22Rv1 (cell line): ENCODE measurements at regions not wholly inside any gene's neighbourhood (a gene's known extent, or its start where the extent isn't known, plus 50 kb on each side); places are given as distances from the start of the nearest gene placed in this dataset.
"Not testable (repeated sequence)": the region's sequence is repeated elsewhere in the genome, so short reads cannot be mapped to it uniquely, and the experiment has no call there.

Source experiments
- CTCF ChIP-seq: fragments of 450-650 bp; IDR thresholded peaks from 2 replicates; pipeline ENCODE4 v1.5.1; 2017; ENCODE audit warnings: mild to moderate bottlenecking
- ZFX ChIP-seq: fragments of 450-650 bp; IDR thresholded peaks from 2 replicates; pipeline ENCODE4 v1.6.1; 2017; ENCODE audit warnings: antibody characterized with exemption, borderline replicate concordance

GRCh38 chr6:78783366-78783765 is 84.0 kb upstream of the IRAK1BP1 start:
- not testable (repeated sequence) for TF ChIP-seq CTCF, ZFX
